SK-N-SH treated with all-trans-retinoic acid at 6 μM for 48 hours (cell line): ENCODE measurements at regions not wholly inside any gene's neighbourhood (a gene's known extent, or its start where the extent isn't known, plus 50 kb on each side); places are given as distances from the start of the nearest gene placed in this dataset.
A peak's percentile ranks its signal among the peaks of the same experiment; 100 is the strongest.

Experiments used
- ATAC-seq: fragments of 200-7000 bp; cut with Tn5 transposase; 3 replicates; pipeline ENCODE4 v1.9.1; 2020; ENCODE audit warnings: mild to moderate bottlenecking, moderate library complexity
- ARNTL ChIP-seq: fragments of 450-650 bp; formaldehyde crosslinking; IDR thresholded peaks from 2 replicates; pipeline ENCODE4 v1.5.0; 2020; ENCODE audit warnings: low read depth, mild to moderate bottlenecking, moderate library complexity, borderline replicate concordance
- BACH2 ChIP-seq: fragments of 250-450 bp; sonication (Bioruptor Pico); IDR thresholded peaks from 2 replicates; pipeline ENCODE4 v1.9.0; 2021; ENCODE audit warnings: mild to moderate bottlenecking, borderline replicate concordance
- CSDC2 ChIP-seq: fragments of 250-450 bp; sonication (Bioruptor Pico); IDR thresholded peaks from 2 replicates; pipeline ENCODE4 v1.5.0; 2020; ENCODE audit warnings: mild to moderate bottlenecking, moderate library complexity
- CSRNP3 ChIP-seq: fragments of 250-450 bp; sonication (Bioruptor Pico); IDR thresholded peaks from 2 replicates; pipeline ENCODE4 v1.5.1; 2021; ENCODE audit warnings: mild to moderate bottlenecking, moderate library complexity
- ESRRG ChIP-seq: fragments of 250-450 bp; sonication (Bioruptor Pico); IDR thresholded peaks from 2 replicates; pipeline ENCODE4 v1.6.1; 2021; ENCODE audit warnings: mild to moderate bottlenecking
- GLIS3 ChIP-seq: fragments of 250-450 bp; sonication (Bioruptor Pico); IDR thresholded peaks from 2 replicates; pipeline ENCODE4 v1.5.0; 2020; ENCODE audit warnings: mild to moderate bottlenecking, moderate library complexity
- OSR1 ChIP-seq: fragments of 250-450 bp; sonication (Bioruptor Pico); IDR thresholded peaks from 2 replicates; pipeline ENCODE4 v1.8.0; 2022; ENCODE audit warnings: moderate library complexity, mild to moderate bottlenecking, inconsistent platforms
- PPARA ChIP-seq: fragments of 250-450 bp; sonication (Bioruptor Pico); IDR thresholded peaks from 2 replicates; pipeline ENCODE4 v1.5.0; 2020; ENCODE audit warnings: mild to moderate bottlenecking, borderline replicate concordance
- RARB ChIP-seq: fragments of 250-450 bp; sonication (Bioruptor Pico); IDR thresholded peaks from 2 replicates; pipeline ENCODE4 v1.8.0; 2021; ENCODE audit warnings: mild to moderate bottlenecking, moderate library complexity
- SNAI2 ChIP-seq: fragments of 250-450 bp; sonication (Bioruptor Pico); IDR thresholded peaks from 2 replicates; pipeline ENCODE4 v1.5.0; 2020; ENCODE audit warnings: mild to moderate bottlenecking, moderate library complexity
- TCF4 ChIP-seq: fragments of 250-450 bp; sonication (Bioruptor Pico); IDR thresholded peaks from 2 replicates; pipeline ENCODE4 v1.8.0; 2021; ENCODE audit warnings: mild to moderate bottlenecking, moderate library complexity, borderline replicate concordance
- TOX ChIP-seq: fragments of 250-450 bp; sonication (Bioruptor Pico); IDR thresholded peaks from 2 replicates; pipeline ENCODE4 v1.8.0; 2021; ENCODE audit warnings: mild to moderate bottlenecking, moderate library complexity, borderline replicate concordance
- TSHZ2 ChIP-seq: fragments of 250-450 bp; sonication (Bioruptor Pico); IDR thresholded peaks from 2 replicates; pipeline ENCODE4 v1.5.0; 2020; ENCODE audit warnings: mild to moderate bottlenecking, moderate library complexity
- ZC3H10 ChIP-seq: fragments of 250-450 bp; sonication (Bioruptor Pico); IDR thresholded peaks from 2 replicates; pipeline ENCODE4 v1.5.1; 2021; ENCODE audit warnings: mild to moderate bottlenecking, moderate library complexity
- ZFP3 ChIP-seq: fragments of 250-450 bp; sonication (Bioruptor Pico); IDR thresholded peaks from 2 replicates; pipeline ENCODE4 v1.5.0; 2020; ENCODE audit warnings: mild to moderate bottlenecking, moderate library complexity
- ZNF565 ChIP-seq: fragments of 450-650 bp; formaldehyde crosslinking; conservative IDR thresholded peaks from 2 replicates; pipeline ENCODE4 v1.5.0; 2020; ENCODE audit warnings: low read depth, mild to moderate bottlenecking, moderate library complexity
- ZNF70 ChIP-seq: fragments of 450-650 bp; formaldehyde crosslinking; IDR thresholded peaks from 2 replicates; pipeline ENCODE4 v1.5.0; 2020; ENCODE audit warnings: mild to moderate bottlenecking, moderate library complexity
- ZNF8 ChIP-seq: fragments of 450-650 bp; formaldehyde crosslinking; IDR thresholded peaks from 2 replicates; pipeline ENCODE4 v1.5.0; 2020; ENCODE audit warnings: mild to moderate bottlenecking, moderate library complexity
- TF ChIP-seq, protein P1 (sequence below): fragments of 250-450 bp; sonication (Bioruptor Pico); IDR thresholded peaks from 2 replicates; pipeline ENCODE4 v1.5.1; 2020; ENCODE audit warnings: low read depth, mild to moderate bottlenecking, moderate library complexity
- TF ChIP-seq, protein P2 (sequence below): fragments of 250-450 bp; sonication (Bioruptor Pico); IDR thresholded peaks from 2 replicates; pipeline ENCODE4 v1.8.0; 2021; ENCODE audit warnings: low read depth, mild to moderate bottlenecking, moderate library complexity, borderline replicate concordance
- TF ChIP-seq, protein P3 (sequence below): fragments of 250-450 bp; sonication (Bioruptor Pico); IDR thresholded peaks from 2 replicates; pipeline ENCODE4 v1.8.0; 2020; ENCODE audit warnings: mild to moderate bottlenecking, moderate library complexity, borderline replicate concordance

DNA sequence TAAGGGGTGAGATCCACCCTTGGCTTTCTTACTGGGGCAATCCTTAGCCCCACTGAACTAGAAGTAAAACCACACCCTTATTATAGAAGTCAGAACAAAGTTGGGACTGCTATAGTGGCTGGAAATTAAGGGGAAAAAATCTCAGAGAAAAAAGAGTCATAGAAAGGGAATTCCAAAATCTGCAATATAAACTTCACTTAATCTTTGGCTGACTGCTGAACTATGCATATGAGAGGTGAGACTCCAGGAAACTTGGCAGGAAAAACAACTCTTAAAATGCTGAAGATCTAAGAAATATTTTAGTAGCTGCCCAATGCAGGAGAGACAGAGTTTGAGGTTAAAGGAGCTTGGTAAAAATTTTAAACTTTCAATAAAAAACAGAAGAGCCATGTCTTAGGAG is 201.8 kb upstream of the FN1 start:
- ATAC-seq, result no peak
- TF ChIP-seq GLIS3 (CRISPR knock-in tag), result no peak
- no peak for TF ChIP-seq TSHZ2
- no peak for TF ChIP-seq ESRRG
- TF ChIP-seq CSDC2 (CRISPR knock-in tag), result no peak
- TF ChIP-seq, protein P1, sequence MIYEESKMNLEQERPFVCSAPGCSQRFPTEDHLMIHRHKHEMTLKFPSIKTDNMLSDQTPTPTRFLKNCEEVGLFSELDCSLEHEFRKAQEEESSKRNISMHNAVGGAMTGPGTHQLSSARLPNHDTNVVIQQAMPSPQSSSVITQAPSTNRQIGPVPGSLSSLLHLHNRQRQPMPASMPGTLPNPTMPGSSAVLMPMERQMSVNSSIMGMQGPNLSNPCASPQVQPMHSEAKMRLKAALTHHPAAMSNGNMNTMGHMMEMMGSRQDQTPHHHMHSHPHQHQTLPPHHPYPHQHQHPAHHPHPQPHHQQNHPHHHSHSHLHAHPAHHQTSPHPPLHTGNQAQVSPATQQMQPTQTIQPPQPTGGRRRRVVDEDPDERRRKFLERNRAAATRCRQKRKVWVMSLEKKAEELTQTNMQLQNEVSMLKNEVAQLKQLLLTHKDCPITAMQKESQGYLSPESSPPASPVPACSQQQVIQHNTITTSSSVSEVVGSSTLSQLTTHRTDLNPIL (CRISPR knock-in tag), result no peak
- TF ChIP-seq PPARA (CRISPR knock-in tag), result no peak
- no peak for TF ChIP-seq ZNF70 (CRISPR knock-in tag)
- no peak for TF ChIP-seq ZNF8 (CRISPR knock-in tag)
- TF ChIP-seq, protein P2, sequence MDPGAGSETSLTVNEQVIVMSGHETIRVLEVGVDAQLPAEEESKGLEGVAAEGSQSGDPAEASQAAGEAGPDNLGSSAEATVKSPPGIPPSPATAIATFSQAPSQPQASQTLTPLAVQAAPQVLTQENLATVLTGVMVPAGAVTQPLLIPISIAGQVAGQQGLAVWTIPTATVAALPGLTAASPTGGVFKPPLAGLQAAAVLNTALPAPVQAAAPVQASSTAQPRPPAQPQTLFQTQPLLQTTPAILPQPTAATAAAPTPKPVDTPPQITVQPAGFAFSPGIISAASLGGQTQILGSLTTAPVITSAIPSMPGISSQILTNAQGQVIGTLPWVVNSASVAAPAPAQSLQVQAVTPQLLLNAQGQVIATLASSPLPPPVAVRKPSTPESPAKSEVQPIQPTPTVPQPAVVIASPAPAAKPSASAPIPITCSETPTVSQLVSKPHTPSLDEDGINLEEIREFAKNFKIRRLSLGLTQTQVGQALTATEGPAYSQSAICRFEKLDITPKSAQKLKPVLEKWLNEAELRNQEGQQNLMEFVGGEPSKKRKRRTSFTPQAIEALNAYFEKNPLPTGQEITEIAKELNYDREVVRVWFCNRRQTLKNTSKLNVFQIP (CRISPR knock-in tag), result no peak
- no peak for TF ChIP-seq RARB (CRISPR knock-in tag)
- TF ChIP-seq ZNF565 (CRISPR knock-in tag), result no peak
- TF ChIP-seq SNAI2 (CRISPR knock-in tag), result no peak
- TF ChIP-seq ARNTL, result no peak
- TF ChIP-seq, protein P3, sequence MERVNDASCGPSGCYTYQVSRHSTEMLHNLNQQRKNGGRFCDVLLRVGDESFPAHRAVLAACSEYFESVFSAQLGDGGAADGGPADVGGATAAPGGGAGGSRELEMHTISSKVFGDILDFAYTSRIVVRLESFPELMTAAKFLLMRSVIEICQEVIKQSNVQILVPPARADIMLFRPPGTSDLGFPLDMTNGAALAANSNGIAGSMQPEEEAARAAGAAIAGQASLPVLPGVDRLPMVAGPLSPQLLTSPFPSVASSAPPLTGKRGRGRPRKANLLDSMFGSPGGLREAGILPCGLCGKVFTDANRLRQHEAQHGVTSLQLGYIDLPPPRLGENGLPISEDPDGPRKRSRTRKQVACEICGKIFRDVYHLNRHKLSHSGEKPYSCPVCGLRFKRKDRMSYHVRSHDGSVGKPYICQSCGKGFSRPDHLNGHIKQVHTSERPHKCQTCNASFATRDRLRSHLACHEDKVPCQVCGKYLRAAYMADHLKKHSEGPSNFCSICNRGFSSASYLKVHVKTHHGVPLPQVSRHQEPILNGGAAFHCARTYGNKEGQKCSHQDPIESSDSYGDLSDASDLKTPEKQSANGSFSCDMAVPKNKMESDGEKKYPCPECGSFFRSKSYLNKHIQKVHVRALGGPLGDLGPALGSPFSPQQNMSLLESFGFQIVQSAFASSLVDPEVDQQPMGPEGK (CRISPR knock-in tag), result no peak
- TF ChIP-seq BACH2 (CRISPR knock-in tag), result no peak
- no peak for TF ChIP-seq TOX
- no peak for TF ChIP-seq OSR1
- TF ChIP-seq TCF4 (CRISPR knock-in tag), result no peak

DNA sequence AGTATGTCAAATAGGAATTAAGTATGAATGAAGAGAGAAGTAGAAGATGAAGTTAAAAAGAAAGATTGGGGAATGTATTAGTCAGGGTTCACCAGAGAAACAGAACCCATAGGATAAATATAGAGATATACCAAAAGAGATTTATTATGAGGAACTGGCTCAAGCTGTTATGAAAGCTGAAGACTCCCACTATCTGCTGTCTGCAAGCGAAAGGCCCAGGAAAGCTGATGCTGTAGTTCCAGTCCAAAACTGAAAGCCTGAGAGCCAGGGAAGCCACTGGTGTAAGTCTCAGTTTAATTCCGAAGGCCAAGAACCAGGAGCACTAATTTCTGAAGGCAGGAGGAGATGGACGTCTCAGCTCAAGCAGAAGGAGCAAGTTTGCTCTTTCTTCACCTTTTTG is 200.9 kb upstream of the FN1 start:
- ATAC-seq, result no peak
- no peak for TF ChIP-seq ZNF565 (CRISPR knock-in tag)
- TF ChIP-seq ARNTL, result no peak
- TF ChIP-seq, protein P3 (CRISPR knock-in tag), result no peak
- no peak for TF ChIP-seq SNAI2 (CRISPR knock-in tag)

DNA sequence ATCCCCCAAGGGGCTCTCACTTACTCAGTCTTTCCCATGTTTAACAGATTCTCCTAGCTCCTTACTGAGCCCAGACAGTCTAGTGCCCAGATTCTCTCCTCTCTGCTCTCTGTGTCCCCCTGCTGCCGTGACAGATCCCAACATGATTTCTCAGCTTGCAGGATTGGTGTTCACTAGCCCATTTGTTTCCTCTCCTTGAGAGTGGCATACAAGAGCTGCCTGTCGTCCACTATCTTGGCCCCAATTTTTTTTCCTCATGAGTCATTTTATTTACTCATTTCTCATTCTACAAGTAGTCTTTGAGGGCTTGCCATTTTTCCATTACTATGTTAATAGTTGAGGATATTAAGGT is 199.9 kb upstream of the FN1 start:
- peak; percentile 42; the same call in 2 of the 3 replicates for ATAC-seq
- TF ChIP-seq, protein P3 (CRISPR knock-in tag), result no peak
- TF ChIP-seq RARB (CRISPR knock-in tag) (no peak), TSHZ2 (no peak), TOX (no peak), ZNF565 (CRISPR knock-in tag) (no peak), ZFP3 (CRISPR knock-in tag) (no peak), CSRNP3 (CRISPR knock-in tag) (no peak), PPARA (CRISPR knock-in tag) (no peak), SNAI2 (CRISPR knock-in tag) (no peak), ZC3H10 (CRISPR knock-in tag) (no peak), OSR1 (no peak), ZNF70 (CRISPR knock-in tag) (no peak), ARNTL (no peak), BACH2 (CRISPR knock-in tag) (no peak)
